Fibroblast of skin of abdomen (primary cell): ENCODE measurements at regions not wholly inside any gene's neighbourhood (a gene's known extent, or its start where the extent isn't known, plus 50 kb on each side); places are given as distances from the start of the nearest gene placed in this dataset.
"Not testable (repeated sequence)": the region's sequence is repeated elsewhere in the genome, so short reads cannot be mapped to it uniquely, and the experiment has no call there.

Experiments
- DNase-seq: peaks from one replicate; pipeline ENCODE4 v3.0.0-alpha.2; 2013

DNA sequence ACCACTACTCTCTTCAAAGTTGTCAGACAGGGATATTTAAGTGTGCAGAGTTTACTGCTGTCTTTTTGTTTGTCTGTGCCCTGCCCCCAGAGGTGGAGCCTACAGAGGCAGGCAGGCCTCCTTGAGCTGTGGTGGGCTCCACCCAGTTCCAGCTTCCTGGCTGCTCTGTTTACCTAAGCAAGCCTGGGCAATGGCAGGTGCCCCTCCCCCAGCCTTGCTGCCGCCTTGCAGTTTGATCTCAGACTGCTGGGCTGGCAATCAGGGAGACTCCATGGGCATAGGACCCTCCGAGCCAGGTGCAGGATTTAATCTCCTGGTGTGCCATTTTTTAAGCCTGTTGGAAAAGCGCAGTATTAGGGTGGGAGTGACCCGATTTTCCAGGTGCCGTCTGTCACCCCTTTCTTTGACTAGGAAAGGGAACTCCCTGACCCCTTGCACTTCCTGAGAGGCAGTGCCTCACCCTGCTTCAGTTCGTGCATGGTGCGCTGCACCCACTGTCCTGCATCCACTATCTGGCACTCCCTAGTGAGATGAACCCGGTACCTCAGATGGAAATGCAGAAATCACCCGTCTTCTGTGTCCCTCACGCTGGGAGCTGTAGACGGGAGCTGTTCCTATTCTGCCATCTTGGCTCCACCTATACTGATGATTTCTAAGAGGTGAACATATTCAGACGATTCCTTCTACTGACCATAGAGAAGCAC is 167.6 kb downstream of the CXXC4 start:
- DNase-seq: not testable (repeated sequence)

- DNase-seq: no peak
These were observed 192.0 kb downstream of the CXXC4 start for GRCh38 chr4:104302731-104303130.

- no peak for DNase-seq
These were observed 199.9 kb downstream of the CXXC4 start for GRCh38 chr4:104294811-104295210.

GRCh38 chr4:104286867-104287266 is 207.8 kb downstream of the CXXC4 start:
- no peak for DNase-seq

DNA sequence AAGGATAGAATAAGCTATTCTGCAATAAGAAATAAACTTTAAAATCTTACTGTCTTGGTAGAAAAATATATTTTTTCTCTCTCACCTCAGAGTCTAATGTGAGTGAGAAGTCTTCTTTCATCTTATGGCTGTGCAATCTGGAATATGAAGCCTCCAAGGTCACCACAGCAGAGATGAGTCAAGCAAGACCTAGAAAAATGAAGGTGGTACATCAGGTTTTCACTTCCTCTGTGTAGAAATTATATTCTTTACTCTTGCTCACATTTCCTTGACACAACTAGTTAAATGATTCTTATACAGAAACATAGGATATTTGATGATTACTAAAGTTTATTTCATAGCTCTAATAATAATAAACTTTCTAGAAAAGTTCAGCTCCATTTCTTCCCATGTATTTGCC is 211.4 kb downstream of the CXXC4 start:
- no peak for DNase-seq

DNA sequence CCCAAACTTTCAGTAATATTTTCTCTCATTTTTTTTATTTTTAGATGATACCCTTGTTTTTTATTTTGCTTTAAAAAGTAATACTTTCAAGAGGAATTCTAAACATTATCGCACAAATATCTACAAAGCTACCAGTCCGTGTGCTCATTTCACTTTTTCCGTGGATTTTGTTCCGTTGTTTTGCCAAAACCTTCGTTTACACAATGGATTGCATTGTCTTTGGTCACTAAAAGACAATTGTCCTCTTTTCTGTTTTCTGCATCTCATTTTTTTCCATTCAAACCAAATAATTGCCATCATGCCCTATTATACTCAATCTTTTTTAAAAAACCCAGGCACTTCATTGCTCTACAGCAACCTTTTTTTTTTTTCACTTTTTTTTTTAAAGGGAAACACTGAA is 214.9 kb downstream of the CXXC4 start:
- DNase-seq: no peak

DNA sequence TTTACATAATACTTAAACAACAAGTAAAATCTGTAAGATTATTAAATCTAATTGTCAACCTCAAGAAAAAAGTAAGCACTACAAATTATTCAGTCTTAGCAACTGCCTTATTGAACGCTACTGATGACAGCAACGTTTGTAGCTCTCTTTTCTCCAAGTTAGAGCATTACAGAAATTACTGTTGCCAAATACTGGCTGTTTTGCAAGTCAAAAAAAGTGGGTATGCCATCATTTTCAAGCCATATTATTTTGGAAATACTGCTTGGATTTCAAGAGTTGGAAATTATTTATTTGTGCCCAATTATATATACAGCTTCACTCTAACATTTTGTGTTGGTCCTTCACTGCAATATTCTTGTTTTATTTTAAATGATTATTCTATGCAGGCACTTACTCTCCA is 221.7 kb downstream of the CXXC4 start:
- no peak for DNase-seq

DNA sequence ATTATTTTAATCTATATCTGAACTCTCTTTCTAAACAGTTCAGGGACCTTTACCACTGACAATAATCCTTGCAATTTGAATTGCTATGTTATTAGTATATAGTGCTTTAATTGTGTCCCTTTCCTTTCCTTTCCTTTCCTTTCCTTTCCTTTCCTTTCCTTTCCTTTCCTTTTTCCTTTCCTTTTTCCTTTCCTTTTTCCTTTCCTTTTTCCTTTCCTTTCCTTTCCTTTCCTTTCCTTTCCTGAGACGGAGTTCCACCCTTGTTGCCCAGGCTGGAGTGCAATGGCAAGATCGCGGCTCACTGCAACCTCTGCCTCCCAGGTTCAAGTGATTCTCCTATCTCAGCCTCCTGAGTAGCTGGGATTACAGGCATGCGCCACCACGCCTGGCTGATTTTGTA is 225.1 kb downstream of the CXXC4 start:
- not testable (repeated sequence) for DNase-seq

DNA sequence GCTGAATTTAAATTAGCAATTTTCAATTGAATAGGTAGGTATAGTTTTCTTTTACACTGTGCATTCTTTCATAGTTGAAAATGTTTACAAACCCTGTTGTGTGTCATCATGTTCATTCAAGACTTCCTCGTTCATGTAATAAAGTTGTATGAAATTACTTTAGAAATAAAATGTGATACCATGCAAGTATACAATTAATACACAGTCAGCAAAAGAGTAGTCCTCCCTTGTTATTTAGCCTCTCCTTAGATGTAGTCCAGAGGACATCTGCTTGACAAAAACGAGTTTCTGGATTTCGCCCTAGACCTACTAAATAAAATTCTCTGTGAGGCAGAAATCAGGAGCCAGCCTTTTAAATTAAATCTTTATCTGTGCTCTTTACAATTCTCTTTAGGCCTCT is 231.6 kb downstream of the CXXC4 start:
- DNase-seq: no peak

GRCh38 chr4:104262678-104263077 is 232.0 kb downstream of the CXXC4 start:
- no peak for DNase-seq

DNA sequence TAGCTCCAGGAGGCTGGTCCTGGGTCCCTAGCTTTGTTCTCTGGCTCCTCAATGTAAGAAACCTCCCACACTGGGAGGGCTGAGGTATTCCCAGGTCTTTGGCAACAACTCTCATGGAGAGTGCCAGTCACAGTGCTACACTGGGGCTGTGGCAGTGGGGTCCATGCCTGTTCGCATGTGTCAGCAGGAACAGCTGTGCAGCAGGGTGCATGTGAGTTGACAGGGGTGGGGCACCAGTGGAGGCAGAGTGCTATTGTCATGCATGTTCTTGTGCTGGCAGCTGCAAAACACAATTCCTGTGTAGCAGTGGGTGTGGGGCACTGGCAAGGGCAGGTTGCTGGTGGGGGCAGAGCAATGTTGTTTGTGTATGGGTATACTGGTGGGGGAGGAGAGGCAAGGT is 246.0 kb downstream of the CXXC4 start:
- no peak for DNase-seq

- DNase-seq: no peak
These were observed 258.7 kb downstream of the CXXC4 start for GRCh38 chr4:104235967-104236366.

GRCh38 chr4:104217526-104217925 is 277.2 kb downstream of the CXXC4 start:
- DNase-seq: no peak

GRCh38 chr4:104211657-104212056 is 283.0 kb downstream of the CXXC4 start:
- DNase-seq: no peak

DNA sequence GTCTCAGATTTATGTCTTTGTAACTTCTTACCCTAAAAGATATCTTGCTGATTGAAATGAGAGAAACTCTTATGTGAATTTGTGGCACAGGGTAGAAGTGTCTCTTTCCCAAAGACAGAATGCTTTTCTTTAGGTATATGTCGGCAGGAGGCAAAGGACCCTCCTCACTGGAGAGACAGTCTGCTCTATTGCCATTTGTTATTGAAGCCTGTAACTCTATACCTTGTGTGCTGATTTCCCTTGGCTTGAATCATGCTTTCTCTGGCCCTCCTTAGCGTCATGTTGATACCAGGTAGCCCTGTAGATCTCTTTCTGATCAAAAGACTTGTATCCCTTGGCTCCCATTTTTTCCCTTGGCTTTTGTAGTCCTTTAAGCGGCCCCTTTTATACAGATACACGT is 284.3 kb downstream of the CXXC4 start:
- DNase-seq: no peak

GRCh38 chr4:104206784-104207183 is 287.9 kb downstream of the CXXC4 start:
- no peak for DNase-seq

DNA sequence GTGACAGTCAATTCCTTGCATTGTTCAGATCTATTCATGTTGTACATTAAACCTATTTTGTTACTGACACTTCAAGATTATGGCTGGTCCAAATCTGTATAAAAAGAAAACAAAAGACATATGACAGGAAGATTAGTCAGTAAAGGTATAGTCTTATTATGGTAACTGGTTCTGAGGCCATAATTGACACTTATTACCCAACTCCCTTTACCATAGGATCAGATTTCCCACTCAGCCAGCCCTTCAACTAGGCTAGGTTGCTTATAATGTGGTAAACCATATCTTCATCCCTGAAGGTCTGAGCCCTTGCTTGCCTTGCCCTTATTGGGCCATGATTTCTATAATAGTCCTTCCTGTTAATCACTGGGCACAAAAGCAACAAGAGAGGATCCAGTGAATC is 289.6 kb downstream of the CXXC4 start:
- DNase-seq: no peak

DNA sequence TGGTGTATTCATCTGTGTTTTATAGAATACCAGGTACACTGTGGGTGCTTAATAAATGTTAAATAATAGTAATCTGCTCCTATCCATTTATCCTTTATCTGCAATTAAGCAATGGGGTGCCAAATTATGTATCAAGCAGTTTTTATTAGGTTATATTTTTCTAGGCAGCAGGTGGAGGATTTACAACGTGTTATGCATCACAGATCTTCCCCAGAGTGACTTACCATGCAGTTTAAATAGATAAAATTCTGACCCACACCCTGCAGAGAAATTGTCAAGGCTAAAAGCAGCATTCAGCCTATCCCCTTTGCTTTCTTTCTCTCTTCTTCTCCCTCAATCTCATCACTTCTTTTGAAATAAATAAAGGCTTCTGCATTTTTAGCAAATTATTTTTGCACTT is 306.4 kb downstream of the CXXC4 start:
- no peak for DNase-seq

GRCh38 chr4:104169437-104169836 is 325.3 kb downstream of the CXXC4 start:
- no peak for DNase-seq

DNA sequence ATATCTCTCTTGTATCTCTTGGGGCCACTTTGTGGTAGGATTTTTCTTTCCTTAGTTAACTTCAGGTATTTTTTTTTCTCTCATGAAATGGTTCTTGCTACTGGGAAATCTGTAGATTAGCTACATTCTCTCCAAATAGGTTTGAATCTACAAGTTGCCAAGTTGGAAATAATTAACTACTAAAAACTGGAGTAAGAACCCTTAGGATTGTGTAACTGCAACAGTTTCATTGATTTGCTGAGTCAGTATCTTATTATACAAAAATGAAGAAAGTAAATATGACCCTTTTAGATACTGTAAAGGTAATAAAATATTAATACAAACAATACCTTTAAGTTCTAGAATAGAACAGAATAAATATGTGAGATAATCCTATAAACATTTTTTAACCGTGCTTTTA is 327.9 kb downstream of the CXXC4 start:
- no peak for DNase-seq

DNA sequence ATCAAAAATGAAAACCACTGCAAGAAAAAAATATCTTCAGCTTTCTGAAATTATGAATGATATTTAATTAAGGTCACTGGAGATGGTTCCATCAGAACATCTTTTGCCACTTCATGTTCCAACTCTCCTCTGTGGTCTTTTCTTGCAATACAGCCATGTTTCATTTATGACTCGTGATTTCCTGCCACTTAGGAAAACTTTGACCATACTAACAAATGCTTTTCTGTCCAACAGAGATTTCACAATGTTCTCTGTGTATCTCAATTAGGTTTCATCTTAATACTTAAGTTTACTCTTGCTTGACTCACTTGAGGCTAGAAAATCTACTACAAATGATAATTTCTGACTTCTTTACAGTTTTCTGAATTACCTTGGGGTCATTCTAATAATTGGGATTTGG is 330.9 kb downstream of the CXXC4 start:
- no peak for DNase-seq

GRCh38 chr4:104146048-104146447 is 348.6 kb downstream of the CXXC4 start:
- no peak for DNase-seq

DNA sequence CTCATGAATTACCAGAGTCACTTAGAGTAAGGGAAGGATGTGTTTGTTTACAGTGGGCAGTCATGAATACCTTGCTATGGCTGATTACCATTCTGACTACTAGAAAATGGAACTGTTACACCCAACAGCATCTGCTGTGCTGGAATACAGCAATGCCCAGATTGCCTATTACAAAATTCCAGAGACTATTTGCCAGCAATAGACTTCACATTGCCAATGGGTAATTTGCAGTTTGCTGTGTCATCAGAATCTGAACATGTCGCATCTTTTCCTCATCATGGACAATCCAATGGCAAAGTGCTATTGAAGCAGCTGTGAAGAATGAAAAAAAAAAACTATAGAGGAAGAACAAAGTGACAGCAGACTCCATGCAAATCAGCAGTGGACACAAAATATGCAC is 356.6 kb downstream of the CXXC4 start:
- no peak for DNase-seq

- DNase-seq: no peak
These were observed 365.5 kb downstream of the CXXC4 start for GRCh38 chr4:104129243-104129642.

DNA sequence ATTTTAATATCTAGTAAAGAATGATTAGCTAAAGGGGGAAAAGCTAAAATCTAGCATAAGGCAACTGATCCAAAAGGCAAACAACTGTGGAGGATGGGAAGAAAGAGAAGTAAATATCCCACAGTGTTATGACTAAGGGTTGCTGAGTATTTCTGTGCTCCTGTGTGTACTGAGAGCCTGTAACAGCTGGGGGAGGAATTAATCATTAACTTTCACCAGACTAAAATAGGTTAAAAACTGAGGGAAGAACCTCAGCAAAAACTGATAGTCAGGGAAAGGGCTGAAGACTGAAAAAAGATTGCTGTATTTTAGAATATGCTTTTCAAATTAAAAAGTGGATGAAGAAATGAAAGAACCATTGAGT is 365.9 kb downstream of the CXXC4 start:
- no peak for DNase-seq
